ENCODE measurements at regions not wholly inside any gene's neighbourhood (a gene's known extent, or its start where the extent isn't known, plus 50 kb on each side); places are given as distances from the start of the nearest gene placed in this dataset.
"Not testable (repeated sequence)": the region's sequence is repeated elsewhere in the genome, so short reads cannot be mapped to it uniquely, and the experiment has no call there.

DNA sequence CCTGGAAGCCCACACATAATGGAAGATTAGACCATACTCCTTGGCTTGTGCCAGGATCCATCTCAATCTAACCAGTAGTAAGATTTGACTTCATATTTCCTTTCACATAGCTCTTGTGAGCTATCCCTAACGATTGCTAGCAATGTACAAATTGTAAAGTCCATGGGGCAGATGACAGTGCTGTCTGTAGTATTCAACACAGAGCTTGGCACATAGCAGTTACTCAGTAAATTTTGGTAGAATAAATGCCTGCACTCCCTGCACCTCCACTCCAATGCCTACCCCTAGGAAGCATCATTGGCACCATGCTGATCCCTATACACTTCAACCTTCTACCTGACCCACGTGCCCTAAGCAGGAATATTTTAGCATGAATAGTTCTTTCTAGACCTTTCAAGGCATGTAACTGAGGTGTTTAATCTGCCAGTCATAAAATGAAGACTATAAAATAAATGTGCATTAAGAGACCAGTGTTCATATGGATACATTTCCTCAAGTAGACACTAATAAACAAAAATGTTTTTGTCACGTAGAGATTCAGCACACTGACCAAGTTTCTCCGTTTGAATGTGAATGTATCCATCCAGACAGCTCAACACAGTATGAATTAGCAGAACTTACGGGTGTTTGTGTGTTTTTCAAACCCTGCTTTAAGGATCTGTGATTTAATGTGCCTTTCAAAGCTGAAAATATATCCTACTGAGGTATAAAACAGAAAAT lies 98.8 kb downstream of the BMP4 start:
- no peak for DNase-seq (ENCODE audit: low read depth)

DNA sequence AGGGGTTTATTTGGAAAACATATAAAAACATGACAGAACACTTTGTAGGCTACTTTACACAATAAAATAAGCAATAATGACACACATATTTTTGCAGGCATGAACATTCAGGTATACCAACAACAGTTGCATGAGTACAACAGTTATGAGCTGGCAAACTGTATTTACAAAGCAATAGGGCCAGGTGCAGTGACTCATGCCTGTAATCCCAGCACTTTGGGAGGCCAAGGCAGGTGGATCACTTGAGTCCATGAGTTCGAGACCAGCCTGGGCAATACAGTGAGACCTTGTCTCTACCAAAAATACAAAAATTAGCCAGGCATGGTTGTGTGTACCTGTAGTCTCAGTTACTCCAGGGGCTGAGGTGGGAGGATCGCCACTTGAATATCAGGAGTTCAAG lies 101.1 kb downstream of the BMP4 start:
- DNase-seq (ENCODE audit: low read depth): no peak

DNA sequence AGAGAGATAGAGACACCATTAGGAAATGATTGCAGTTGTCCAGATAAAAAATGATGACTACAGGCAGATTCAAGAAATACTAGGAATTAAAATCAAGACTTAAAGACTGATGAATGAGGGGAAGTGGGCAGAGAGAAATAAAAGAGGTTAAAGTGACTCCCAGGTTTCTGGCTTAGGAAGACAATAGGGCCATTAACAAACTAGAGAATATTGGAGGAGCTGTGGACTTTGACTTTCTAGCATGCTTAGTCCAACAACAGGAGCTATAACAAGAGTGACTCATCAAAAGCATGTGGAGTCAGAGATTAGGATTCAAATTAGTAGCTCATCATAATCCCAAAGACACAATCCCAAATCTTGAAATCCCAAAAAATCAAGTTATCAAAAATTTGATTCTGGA lies 101.5 kb downstream of the BMP4 start:
- DNase-seq (ENCODE audit: low read depth): no peak

DNA sequence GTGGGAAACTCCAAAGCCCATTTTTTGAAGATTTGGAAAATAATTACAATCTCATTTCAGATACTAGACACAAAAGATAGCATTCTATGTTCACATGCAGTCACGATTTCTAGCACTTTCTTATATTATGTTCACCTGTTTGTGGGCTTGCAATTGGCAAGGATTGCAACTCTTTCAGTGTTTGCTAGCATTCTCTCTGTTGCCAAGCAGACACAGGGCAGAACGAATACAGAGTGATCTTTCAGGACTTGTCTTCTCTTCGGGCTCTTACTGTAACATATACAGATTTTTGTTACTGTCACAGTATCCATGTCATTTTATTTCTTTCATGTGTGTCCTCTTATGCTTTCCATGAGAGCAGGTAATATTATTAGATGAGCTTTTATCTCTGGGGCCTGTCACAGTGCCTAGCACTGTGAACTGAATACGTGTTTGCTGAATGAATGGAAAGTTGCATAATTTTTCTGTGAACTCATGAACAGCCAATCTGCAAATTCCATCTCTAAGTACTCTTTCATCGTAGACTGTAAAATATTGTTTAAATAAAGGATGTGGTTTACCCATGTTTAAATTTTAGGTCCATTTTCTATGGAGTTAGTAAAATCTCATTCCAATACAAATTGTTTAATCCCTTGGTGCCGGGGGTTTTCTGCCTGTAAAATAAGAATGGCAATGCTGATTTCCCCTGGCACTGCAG lies 105.1 kb downstream of the BMP4 start:
- DNase-seq (ENCODE audit: low read depth): no peak

DNA sequence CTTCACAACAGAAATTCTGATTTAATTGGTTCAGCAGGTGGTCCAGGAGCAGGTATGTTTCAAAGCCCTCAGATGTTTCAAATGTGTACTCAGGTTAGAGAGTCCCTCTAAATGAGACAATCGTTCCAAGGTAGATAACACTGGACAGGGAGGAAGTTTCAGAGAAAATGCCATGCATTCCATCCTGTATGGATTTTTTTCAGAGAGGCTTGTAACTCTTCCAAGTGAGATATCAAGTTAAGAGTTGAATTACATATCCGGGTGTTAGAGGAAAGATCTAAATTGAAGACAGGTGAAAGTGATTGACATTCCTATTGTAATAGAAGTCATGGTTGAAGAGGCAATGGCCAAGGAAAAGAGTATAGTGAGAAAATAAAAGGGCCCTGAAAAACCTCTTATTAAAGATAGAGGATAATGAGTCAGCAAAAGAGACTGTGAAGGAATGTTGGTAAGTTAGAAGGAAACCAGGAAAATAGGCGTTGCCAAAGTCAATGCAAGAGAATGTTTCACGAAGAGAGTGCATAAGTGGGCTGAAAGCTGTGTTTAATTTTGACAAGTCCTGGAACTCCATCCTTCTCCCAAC lies 105.8 kb downstream of the BMP4 start:
- DNase-seq (ENCODE audit: low read depth): peak; percentile 1

DNA sequence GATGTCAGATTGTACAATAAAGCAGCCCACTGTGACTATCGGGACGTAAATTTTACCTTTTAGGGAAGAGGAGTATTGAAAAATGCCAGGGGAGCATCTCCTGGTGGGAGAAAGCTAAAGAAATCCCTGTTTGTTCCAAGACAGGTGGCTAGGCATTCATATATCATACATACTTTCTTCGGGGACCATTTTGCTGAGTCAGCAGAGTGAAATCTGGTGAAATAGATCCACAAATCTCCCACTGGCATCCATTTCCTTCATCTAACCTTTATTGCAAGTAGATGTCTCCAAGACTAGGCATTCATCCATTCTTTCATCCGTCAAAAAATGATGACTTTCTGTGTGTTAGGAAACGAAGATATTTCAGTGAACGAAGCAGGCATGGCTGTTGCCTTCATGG lies 107.1 kb downstream of the BMP4 start:
- DNase-seq (ENCODE audit: low read depth): no peak

DNA sequence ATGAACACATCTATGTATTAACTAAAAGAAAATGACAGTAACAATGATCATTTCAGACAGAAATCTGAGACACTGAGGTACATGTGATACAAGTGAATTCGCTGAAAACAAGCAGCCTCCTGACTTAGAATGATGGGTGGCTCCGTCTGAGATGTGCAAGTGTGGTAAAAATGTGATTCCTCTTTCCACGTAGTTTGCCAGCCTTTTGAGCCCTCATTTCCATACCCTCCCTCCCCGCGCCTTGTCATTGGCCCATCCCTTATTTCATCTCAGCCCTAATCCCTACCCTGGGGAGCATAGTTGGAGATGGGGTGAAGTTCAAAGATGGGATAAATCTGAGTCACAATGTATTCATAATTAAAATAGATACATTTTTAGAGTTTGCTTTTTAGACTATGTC lies 107.8 kb downstream of the BMP4 start:
- DNase-seq (ENCODE audit: low read depth): no peak

DNA sequence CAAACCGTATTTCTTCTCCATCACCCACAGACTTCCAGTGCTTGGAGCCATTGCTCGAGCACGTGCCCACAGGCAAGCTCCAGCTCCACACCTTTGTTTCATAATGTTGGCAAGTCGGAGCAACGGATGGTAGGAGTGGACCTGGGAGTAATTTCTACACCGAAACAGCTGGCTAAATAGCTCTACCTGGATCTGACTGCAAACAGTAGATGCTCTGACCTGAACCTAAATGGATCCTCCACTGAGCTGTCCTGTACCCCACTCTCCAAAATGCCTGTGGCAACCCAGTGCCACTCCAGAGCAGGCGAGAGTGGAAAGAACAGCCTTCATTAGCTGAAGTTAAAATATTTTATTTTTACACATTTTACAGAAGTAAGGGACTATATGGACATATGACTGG lies 108.7 kb downstream of the BMP4 start:
- no peak for DNase-seq (ENCODE audit: low read depth)

DNA sequence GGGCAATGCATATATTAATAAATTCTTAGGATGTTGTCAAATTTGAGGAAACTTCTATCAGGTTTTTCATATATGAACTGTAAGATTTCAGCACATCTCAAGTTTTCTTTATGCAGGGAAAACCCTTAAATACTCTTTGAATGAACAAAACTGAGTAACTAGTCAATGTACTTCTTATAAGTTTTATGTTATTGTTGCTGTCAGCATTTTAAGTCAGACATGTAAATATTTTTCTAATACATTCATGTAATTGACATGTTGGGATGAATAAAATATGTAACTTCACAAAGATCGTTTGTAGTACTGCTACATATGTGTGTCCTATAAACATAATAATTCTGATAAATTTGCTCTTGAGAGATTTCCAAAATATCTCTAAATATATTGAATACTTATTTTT lies 109.6 kb downstream of the BMP4 start:
- no peak for DNase-seq (ENCODE audit: low read depth)

DNA sequence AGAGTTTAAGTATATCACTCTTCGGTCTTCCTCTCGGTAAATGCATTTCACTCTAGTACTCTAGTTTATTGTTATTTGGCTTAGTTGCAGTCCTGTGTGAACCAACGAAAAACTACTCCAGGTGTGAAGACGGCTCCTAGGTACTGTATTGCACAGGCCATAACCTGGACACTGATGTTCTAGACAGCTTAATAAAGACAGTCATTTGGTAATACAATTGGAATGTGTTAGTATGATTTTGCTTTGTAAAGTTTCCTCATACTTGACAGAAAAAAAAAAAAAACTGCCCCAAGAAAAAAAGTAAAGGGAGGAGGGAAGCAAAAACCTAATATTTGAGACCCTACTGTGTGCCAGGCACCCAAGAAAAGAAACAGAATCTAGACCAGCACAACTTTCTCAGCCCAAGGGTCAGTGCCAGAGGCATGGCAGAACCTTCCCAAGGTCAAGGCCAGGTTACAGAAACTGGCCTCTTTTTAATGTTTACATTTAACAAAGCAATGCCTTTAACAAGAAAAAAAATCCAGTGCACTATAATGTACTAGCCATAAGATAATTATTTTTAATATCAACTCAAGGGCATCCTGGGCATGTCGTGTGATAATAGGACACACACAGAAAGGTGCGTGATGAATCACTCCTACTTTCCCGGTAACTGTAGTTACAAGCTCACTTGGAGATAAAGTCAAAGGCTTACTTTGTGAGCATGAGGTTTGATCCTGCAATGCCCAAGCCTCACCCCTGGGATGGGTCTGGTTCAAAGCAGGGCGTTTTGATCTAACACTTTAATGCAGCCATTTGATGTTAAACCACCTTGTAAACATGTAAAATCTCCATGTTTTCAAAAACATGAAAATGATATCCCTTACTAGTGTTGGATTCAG lies 110.6 kb downstream of the BMP4 start:
- no peak for DNase-seq (ENCODE audit: low read depth)

DNA sequence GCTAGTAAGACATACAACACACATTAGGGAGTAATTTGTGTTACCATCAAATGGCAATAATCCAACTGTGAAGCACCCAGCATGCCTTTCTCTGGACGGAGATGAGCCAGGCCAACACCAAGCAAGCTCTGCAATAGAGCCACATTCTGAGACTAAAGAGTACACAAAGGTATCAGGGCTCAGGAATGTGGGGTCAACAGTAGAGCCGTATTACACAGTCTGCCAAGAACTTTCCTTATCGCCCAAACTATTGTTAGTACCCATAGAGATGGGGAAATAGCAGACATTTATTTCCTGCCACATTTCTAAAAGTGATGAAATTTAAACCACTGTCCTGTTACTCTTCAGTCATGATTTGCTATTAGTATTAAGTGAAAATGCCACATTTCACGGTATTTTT lies 113.7 kb downstream of the BMP4 start:
- DNase-seq (ENCODE audit: low read depth): no peak

DNA sequence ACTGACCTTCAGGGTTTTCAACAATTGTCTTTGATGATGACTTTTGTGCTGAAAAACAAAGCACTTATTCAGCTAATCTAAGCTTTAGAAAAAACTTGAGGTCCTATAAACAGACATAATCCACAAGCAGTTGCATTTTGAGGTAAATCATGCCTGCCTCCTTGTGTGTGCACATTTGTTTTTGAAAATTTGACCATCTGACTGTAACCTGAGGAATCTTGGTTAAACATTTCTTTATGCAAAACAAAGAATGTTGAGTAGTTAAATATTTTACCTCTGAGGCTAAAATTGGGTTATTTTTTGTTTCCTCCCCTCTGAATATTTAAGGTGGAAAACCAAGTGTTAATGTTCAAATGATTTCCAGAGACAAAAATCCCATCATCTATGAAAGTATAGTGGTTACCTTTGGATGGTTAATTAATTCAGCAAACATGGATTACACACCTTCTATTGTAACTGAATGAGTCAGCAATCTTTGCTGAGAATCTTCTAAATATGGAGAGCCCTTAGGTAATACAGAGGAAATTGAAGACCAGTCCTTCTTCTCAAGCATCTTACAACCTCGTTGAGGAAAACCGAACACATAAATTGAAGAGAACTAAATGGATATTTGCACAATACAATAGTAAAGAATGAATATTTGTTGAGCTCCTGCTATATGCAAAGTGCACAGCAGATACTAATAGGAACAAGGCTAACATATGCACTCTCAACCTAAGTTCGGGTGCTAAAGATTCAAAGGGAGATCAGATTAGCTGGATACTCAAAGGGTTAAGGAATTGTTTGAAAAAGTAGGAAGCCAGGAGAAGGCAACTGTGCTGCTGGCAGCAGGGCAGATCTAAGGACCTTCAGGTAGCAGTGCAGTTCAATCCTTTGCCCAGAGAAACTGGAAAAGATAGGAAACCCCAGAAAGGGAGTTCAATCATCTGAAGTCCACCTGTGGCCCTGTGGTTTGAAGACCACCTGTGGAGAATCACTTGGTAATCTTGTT lies 115.2 kb downstream of the BMP4 start:
- no peak for DNase-seq (ENCODE audit: low read depth)

DNA sequence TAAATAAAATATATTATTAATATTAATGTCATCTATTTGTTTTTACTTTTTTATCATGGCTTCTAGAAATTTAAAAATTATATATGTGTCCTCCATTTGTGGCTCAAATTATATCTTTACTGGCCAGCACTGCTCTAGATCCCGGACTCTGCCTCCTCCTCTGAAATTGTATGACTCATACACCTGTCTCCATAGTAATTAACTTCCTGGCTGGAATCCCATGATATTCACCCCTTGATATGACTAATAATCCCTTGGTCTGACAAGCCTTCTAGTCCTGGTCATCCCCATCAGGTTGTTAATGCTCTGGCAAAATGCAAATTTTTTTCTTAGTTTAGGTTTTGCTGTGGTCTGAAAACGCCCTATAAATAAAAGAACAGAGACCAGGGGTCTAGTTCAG lies 116.2 kb downstream of the BMP4 start:
- DNase-seq (ENCODE audit: low read depth): no peak

DNA sequence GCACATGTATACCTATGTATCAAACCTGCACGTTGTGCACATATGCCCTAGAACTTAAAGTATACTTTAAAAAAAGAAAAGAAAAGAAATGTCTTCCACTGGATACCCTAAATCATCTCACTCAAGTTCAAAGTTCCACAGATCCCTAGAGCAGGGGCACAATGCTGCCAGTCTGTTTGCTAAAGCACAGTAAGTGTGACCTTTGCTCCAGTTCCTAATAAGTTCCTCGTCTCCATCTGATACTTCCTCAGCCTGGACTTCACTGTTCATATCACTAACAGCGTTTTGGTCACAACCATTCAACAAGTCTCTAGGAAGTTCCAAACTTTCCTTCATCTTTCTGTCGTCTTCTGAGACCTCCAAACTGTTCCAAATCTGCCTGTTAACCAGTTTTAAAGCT lies 118.3 kb downstream of the BMP4 start:
- DNase-seq (ENCODE audit: low read depth): no peak

DNA sequence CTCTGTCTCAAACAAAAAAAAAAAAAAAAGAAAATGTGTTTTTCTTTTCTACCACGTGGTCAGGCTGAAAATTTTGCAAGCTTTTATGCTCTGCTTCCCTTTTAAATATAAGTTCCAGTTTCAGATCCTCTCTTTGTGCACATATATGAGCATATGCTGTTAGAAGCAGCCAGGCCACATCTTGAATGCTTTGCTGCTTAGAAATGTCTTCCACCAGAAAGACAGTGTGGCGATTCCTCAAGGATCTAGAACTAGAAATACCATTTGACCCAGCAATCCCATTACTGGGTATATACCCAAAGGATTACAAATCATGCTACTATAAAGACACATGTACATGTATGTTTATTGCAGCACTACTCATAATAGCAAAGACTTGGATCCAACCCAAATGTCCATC lies 119.0 kb downstream of the BMP4 start:
- DNase-seq (ENCODE audit: low read depth): not testable (repeated sequence)

DNA sequence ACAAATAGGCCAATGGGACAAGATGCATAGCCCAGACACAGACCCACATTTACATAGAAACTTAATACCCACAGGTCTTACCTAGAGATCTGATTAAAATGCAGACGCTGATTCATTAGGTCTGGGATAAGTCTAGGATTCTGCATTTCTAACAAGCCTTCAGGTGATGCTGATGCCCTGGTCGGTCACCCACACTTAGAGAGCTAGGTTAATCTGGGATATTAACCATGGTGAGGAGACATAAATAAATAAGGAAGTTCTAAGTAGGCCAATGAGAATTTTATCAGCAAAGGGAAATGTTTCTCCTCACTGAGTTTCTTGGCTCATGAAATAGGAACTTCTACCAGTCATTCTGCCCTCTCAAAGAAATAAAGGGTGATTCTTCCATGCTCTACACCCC lies 120.1 kb downstream of the BMP4 start:
- no peak for DNase-seq (ENCODE audit: low read depth)

DNA sequence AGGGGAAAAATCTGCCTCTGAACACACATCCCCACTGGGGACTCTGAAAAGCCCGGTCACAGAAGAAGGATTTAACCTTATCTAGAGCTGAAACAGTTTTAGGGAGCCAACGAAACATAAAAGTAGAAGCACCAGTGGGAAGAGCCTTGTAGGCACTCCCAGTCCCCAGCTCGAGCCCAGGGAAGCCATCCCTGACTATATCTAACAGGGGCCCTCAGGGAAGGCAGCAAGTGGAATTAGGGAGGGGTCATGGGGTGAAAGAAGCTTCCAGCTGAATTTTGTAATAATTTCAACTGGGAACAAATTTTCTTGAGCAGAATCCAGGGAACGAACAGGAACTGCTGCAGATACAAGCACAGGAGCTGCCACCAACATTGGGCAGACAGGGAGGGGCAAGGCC lies 127.8 kb downstream of the BMP4 start:
- no peak for DNase-seq (ENCODE audit: low read depth)

DNA sequence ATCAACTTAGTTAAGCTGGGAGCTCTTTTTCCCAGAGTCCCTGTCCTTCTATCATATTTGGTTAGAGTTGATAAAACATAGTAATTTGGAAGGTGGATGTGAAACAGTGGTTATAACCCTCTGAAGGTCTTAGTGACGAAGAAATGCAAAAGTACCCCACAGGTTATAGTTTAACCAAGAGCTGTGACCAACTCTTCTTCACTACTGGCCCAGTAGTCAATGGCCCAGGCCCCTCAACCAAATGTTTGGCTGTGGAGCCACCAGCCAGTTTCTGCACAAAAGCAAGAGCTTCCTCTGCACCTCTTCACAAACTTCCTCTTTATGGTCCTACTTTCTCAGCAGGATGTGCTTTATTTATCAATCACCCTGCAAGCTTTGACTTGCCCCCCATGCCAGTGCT lies 132.6 kb downstream of the BMP4 start:
- DNase-seq (ENCODE audit: low read depth): no peak

DNA sequence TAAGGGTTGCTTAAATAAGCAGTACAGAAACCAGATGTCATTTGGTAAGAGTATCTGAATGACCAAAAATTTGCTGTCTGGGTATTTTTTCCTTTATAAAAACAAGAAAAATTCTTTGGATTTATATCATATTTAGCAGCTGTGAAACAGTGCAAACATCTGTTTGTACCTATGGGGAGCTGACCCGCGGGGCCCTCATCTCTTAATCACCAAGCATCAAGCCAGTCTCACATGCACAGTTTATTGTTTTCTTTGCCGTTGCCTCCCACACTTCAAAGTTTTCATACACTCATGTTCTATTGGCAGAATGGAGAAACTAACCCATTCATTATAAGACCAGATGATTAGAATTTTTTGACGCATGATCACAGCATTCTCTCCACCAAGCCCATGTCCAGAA lies 142.2 kb downstream of the BMP4 start:
- peak; percentile 29 for DNase-seq (ENCODE audit: low read depth)

DNA sequence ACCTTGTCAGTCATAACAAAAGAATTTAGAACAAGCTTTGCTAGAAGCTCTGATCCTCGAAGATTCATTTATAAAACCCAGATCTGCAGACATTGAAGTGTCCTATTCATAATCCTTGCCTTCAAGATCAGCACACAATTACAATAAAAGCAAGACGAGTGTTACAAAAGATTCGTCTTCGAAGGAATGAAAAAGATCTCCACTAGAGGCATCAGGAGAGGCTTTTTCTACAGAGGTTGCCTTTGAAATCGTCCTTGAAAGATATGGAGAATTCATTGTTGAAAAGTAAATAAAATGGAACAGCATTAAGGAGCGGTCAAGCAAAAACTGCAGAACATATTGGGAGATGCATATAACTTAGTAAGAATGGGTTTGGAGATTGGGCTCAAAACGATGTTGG lies 146.4 kb downstream of the BMP4 start:
- no peak for DNase-seq (ENCODE audit: low read depth)

DNA sequence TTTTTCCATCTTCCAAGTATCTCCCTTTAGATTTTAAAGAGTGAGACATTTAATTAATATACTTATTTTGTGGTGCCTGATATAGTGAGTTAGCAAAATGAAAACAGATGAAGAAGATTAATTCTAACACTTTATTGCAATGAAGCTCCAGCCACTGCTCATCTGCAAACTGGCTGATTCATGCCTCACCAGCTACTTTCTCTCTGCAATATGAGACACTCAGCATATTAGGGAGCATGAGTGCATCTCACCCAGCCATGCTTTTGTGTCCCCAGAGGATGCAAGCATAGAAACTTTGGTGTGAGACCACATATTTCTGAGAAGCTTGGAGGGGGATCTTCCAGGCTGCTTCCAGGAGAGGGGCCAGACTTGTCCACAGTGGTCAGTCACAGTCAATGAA lies 148.6 kb downstream of the BMP4 start:
- no peak for DNase-seq (ENCODE audit: low read depth)
